K562 (cell line): ENCODE measurements at regions not wholly inside any gene's neighbourhood (a gene's known extent, or its start where the extent isn't known, plus 50 kb on each side); places are given as distances from the start of the nearest gene placed in this dataset.

Experiments
- ARID2 ChIP-seq: fragments of 450-650 bp; IDR thresholded peaks from 2 replicates; pipeline ENCODE4 v1.6.1; 2017; ENCODE audit warnings: antibody characterized with exemption, mild to moderate bottlenecking
- CREBBP ChIP-seq: IDR thresholded peaks from one replicate; pipeline ENCODE4 v1.6.1; 2012; ENCODE audit warnings: low read depth, mild to moderate bottlenecking, control low read depth, inconsistent platforms, low read length
- CTCF ChIP-seq, 3 experiments: IDR thresholded peaks in 2 of 3; conservative IDR thresholded peaks in 1 of 3; 2 replicates each; pipeline ENCODE4 v1.5.1; 2011 to 2012; ENCODE audit warnings: low read length in 3 of 3, mild to moderate bottlenecking in 3 of 3, control low read depth in 2 of 3, improper control_type of control experiment in 1 of 3, inconsistent platforms in 1 of 3, low read depth in 1 of 3, mixed read lengths in 1 of 3, moderate library complexity in 1 of 3; ENCODE audit not compliant: insufficient read depth in 2 of 3
- FIP1L1 ChIP-seq: fragments of 200-400 bp; formaldehyde crosslinking; IDR thresholded peaks from 2 replicates; pipeline ENCODE4 v1.6.1; 2018; ENCODE audit warnings: mild to moderate bottlenecking, low read depth, low read length; ENCODE audit not compliant: poor library complexity, severe bottlenecking
- GABPA ChIP-seq: fragments of 200-800 bp; sonication (Bioruptor generic); conservative IDR thresholded peaks from 2 replicates; pipeline ENCODE4 v1.6.1; 2016; ENCODE audit warnings: low read depth, missing genetic modification characterization, missing compliant biosample characterization
- ZNF165 ChIP-seq: fragments of 250-450 bp; sonication (Bioruptor Pico); IDR thresholded peaks from 2 replicates; pipeline ENCODE4 v1.4.0; 2020; ENCODE audit warnings: borderline replicate concordance

- no peak for TF ChIP-seq ZNF165 (CRISPR knock-in tag)
- TF ChIP-seq CREBBP: no peak
- TF ChIP-seq FIP1L1: no peak
- no peak for TF ChIP-seq CTCF (IDR thresholded peaks at IDR 0.05 in 2 of 3, conservative IDR thresholded peaks at IDR 0.05 in 1 of 3; ENCODE audit: insufficient read depth in 2 of 3, low read depth in 1 of 3, low read length in 3 of 3)
- TF ChIP-seq ARID2: no peak
- no peak for TF ChIP-seq GABPA (tag)
Observed at GRCh38 chr2:65915273-65915672, 482.9 kb upstream of the SPRED2 start.
